ENCODE measurements at regions not wholly inside any gene's neighbourhood (a gene's known extent, or its start where the extent isn't known, plus 50 kb on each side); places are given as distances from the start of the nearest gene placed in this dataset.

- H3K27ac ChIP-seq (ENCODE audit: insufficient read depth, low read length, poor library complexity, severe bottlenecking), result no peak overlapping the region
- Mint-ChIP-seq H3K4me3 (peak overlapping the region; percentile 53 to 62 (median 60)), H3K27me3 (peaks cover 4% of the 10 kb centered on the region), H3K27ac (peak overlapping the region in 1 of 3 donors; percentile 54), H3K36me3 (no peaks in the 10 kb centered on the region), H3K4me1 (peaks cover 12 to 33% (median 25%) of the 10 kb centered on the region in 4 donors), H3K9me3 (peaks cover 0 to 3% (median 0%) of the 10 kb centered on the region in 7 donors)
- H3K4me3 ChIP-seq (ENCODE audit: low read depth, low read length), result peak overlapping the region; percentile 51
- H3K9me3 ChIP-seq (ENCODE audit: control insufficient read depth in 2 of 2, low read length in 2 of 2), result no peaks in the 10 kb centered on the region
- H3K4me1 ChIP-seq (ENCODE audit: control insufficient read depth, insufficient read depth, low read length, poor library complexity, severe bottlenecking), result peaks cover 14% of the 10 kb centered on the region
- DNase-seq, result no peak
- no peaks in the 10 kb centered on the region for H3K27me3 ChIP-seq (ENCODE audit: control insufficient read depth, insufficient read depth, low read length)
- ATAC-seq (ENCODE audit: low read depth in 2 of 2), result no peak
- H3K36me3 ChIP-seq (ENCODE audit: control insufficient read depth, insufficient read depth, low read length), result no peaks in the 10 kb centered on the region
Measured at GRCh38 chr10:2949221-2949947, 118.0 kb upstream of the PFKP start.

GRCh38 chr10:2948127-2948854, 119.1 kb upstream of the PFKP start:
- peaks cover 12 to 33% (median 25%) of the 10 kb centered on the region in 4 donors for H3K4me1 Mint-ChIP-seq
- H3K27me3 Mint-ChIP-seq, result peaks cover 7% of the 10 kb centered on the region
- H3K9me3 Mint-ChIP-seq, result no peaks in the 10 kb centered on the region
- H3K36me3 Mint-ChIP-seq, result no peaks in the 10 kb centered on the region
- DNase-seq (peak in 1 of 3 donors; percentile 45), ATAC-seq (ENCODE audit: low read depth in 2 of 2) (no peak)
- H3K27me3 ChIP-seq (ENCODE audit: control insufficient read depth, insufficient read depth, low read length), result no peaks in the 10 kb centered on the region
- no peaks in the 10 kb centered on the region for H3K9me3 ChIP-seq (ENCODE audit: control insufficient read depth in 2 of 2, low read length in 2 of 2)
- no peak overlapping the region for H3K4me3 Mint-ChIP-seq
- H3K4me3 ChIP-seq (ENCODE audit: low read depth, low read length), result no peak overlapping the region
- no peak overlapping the region for H3K27ac ChIP-seq (ENCODE audit: insufficient read depth, low read length, poor library complexity, severe bottlenecking)
- peaks cover 14% of the 10 kb centered on the region for H3K4me1 ChIP-seq (ENCODE audit: control insufficient read depth, insufficient read depth, low read length, poor library complexity, severe bottlenecking)
- no peaks in the 10 kb centered on the region for H3K36me3 ChIP-seq (ENCODE audit: control insufficient read depth, insufficient read depth, low read length)
- H3K27ac Mint-ChIP-seq, result no peak overlapping the region

- no peak for ATAC-seq (ENCODE audit: low read depth in 2 of 2)
- no peaks in the 10 kb centered on the region for H3K36me3 Mint-ChIP-seq
- no peak overlapping the region for H3K4me3 Mint-ChIP-seq
- Histone ChIP-seq H3K4me1 (ENCODE audit: control insufficient read depth, insufficient read depth, low read length, poor library complexity, severe bottlenecking) (peaks cover 5% of the 10 kb centered on the region), H3K27me3 (ENCODE audit: control insufficient read depth, insufficient read depth, low read length) (no peaks in the 10 kb centered on the region), H3K4me3 (ENCODE audit: low read depth, low read length) (no peak overlapping the region), H3K36me3 (ENCODE audit: control insufficient read depth, insufficient read depth, low read length) (no peaks in the 10 kb centered on the region), H3K27ac (ENCODE audit: insufficient read depth, low read length, poor library complexity, severe bottlenecking) (no peak overlapping the region), H3K9me3 (ENCODE audit: control insufficient read depth in 2 of 2, low read length in 2 of 2) (no peaks in the 10 kb centered on the region)
- H3K27me3 Mint-ChIP-seq, result peaks cover 7% of the 10 kb centered on the region
- no peak overlapping the region for H3K27ac Mint-ChIP-seq
- H3K9me3 Mint-ChIP-seq, result peaks cover 0 to 4% (median 0%) of the 10 kb centered on the region in 7 donors
- no peak for DNase-seq
- H3K4me1 Mint-ChIP-seq, result peaks cover 13 to 22% (median 17%) of the 10 kb centered on the region in 4 donors
Measured at GRCh38 chr10:2944788-2945187, 122.6 kb upstream of the PFKP start.

- H3K4me1 ChIP-seq (ENCODE audit: control insufficient read depth, insufficient read depth, low read length, poor library complexity, severe bottlenecking), result no peaks in the 10 kb centered on the region
- DNase-seq (no peak), ATAC-seq (ENCODE audit: low read depth in 2 of 2) (no peak)
- no peak overlapping the region for H3K27ac ChIP-seq (ENCODE audit: insufficient read depth, low read length, poor library complexity, severe bottlenecking)
- H3K9me3 ChIP-seq (ENCODE audit: control insufficient read depth in 2 of 2, low read length in 2 of 2), result no peaks in the 10 kb centered on the region
- Mint-ChIP-seq H3K36me3 (no peaks in the 10 kb centered on the region), H3K4me1 (peaks cover 12 to 17% (median 14%) of the 10 kb centered on the region in 4 donors), H3K4me3 (no peak overlapping the region), H3K27me3 (peaks cover 13% of the 10 kb centered on the region), H3K9me3 (peaks cover 0 to 4% (median 0%) of the 10 kb centered on the region in 7 donors), H3K27ac (no peak overlapping the region)
- H3K4me3 ChIP-seq (ENCODE audit: low read depth, low read length), result no peak overlapping the region
- no peaks in the 10 kb centered on the region for H3K36me3 ChIP-seq (ENCODE audit: control insufficient read depth, insufficient read depth, low read length)
- no peaks in the 10 kb centered on the region for H3K27me3 ChIP-seq (ENCODE audit: control insufficient read depth, insufficient read depth, low read length)
Measured at GRCh38 chr10:2943932-2944614, 123.3 kb upstream of the PFKP start.

- Histone ChIP-seq H3K27me3 (ENCODE audit: control insufficient read depth, insufficient read depth, low read length) (no peaks in the 10 kb centered on the region), H3K9me3 (ENCODE audit: control insufficient read depth in 2 of 2, low read length in 2 of 2) (no peaks in the 10 kb centered on the region), H3K27ac (ENCODE audit: insufficient read depth, low read length, poor library complexity, severe bottlenecking) (no peak overlapping the region), H3K36me3 (ENCODE audit: control insufficient read depth, insufficient read depth, low read length) (no peaks in the 10 kb centered on the region), H3K4me3 (ENCODE audit: low read depth, low read length) (no peak overlapping the region), H3K4me1 (ENCODE audit: control insufficient read depth, insufficient read depth, low read length, poor library complexity, severe bottlenecking) (no peaks in the 10 kb centered on the region)
- ATAC-seq (ENCODE audit: low read depth in 2 of 2), result no peak
- peaks cover 0 to 4% (median 0%) of the 10 kb centered on the region in 7 donors for H3K9me3 Mint-ChIP-seq
- H3K27ac Mint-ChIP-seq, result no peak overlapping the region
- DNase-seq, result no peak
- no peaks in the 10 kb centered on the region for H3K36me3 Mint-ChIP-seq
- peaks cover 20% of the 10 kb centered on the region for H3K27me3 Mint-ChIP-seq
- H3K4me1 Mint-ChIP-seq, result peaks cover 2 to 8% (median 5%) of the 10 kb centered on the region in 4 donors
- H3K4me3 Mint-ChIP-seq, result no peak overlapping the region
Measured at GRCh38 chr10:2942938-2943337, 124.4 kb upstream of the PFKP start.

- H3K9me3 ChIP-seq (ENCODE audit: control insufficient read depth in 2 of 2, low read length in 2 of 2), result no peaks in the 10 kb centered on the region
- H3K9me3 Mint-ChIP-seq, result peaks cover 0 to 4% (median 0%) of the 10 kb centered on the region in 7 donors
- no peaks in the 10 kb centered on the region for H3K36me3 Mint-ChIP-seq
- DNase-seq, result no peak
- no peak overlapping the region for H3K4me3 ChIP-seq (ENCODE audit: low read depth, low read length)
- H3K4me1 ChIP-seq (ENCODE audit: control insufficient read depth, insufficient read depth, low read length, poor library complexity, severe bottlenecking), result no peaks in the 10 kb centered on the region
- ATAC-seq (ENCODE audit: low read depth in 2 of 2), result no peak
- H3K27me3 ChIP-seq (ENCODE audit: control insufficient read depth, insufficient read depth, low read length), result no peaks in the 10 kb centered on the region
- H3K27ac Mint-ChIP-seq, result no peak overlapping the region
- H3K27ac ChIP-seq (ENCODE audit: insufficient read depth, low read length, poor library complexity, severe bottlenecking), result no peak overlapping the region
- peaks cover 0 to 3% (median 0%) of the 10 kb centered on the region in 4 donors for H3K4me1 Mint-ChIP-seq
- no peaks in the 10 kb centered on the region for H3K36me3 ChIP-seq (ENCODE audit: control insufficient read depth, insufficient read depth, low read length)
- no peak overlapping the region for H3K4me3 Mint-ChIP-seq
- peaks cover 38% of the 10 kb centered on the region for H3K27me3 Mint-ChIP-seq
Measured at GRCh38 chr10:2938869-2939268, 128.5 kb upstream of the PFKP start.

GRCh38 chr10:2936816-2937215, 130.5 kb upstream of the PFKP start:
- no peak for ATAC-seq (ENCODE audit: low read depth in 2 of 2)
- H3K9me3 Mint-ChIP-seq, result peaks cover 0 to 3% (median 0%) of the 10 kb centered on the region in 7 donors
- H3K27me3 ChIP-seq (ENCODE audit: control insufficient read depth, insufficient read depth, low read length), result no peaks in the 10 kb centered on the region
- DNase-seq, result no peak
- H3K9me3 ChIP-seq (ENCODE audit: control insufficient read depth in 2 of 2, low read length in 2 of 2), result no peaks in the 10 kb centered on the region
- H3K27me3 Mint-ChIP-seq, result peaks cover 42% of the 10 kb centered on the region
- H3K4me3 ChIP-seq (ENCODE audit: low read depth, low read length), result no peak overlapping the region
- H3K27ac Mint-ChIP-seq, result no peak overlapping the region
- no peaks in the 10 kb centered on the region for H3K4me1 ChIP-seq (ENCODE audit: control insufficient read depth, insufficient read depth, low read length, poor library complexity, severe bottlenecking)
- H3K4me3 Mint-ChIP-seq, result no peak overlapping the region
- H3K36me3 Mint-ChIP-seq, result no peaks in the 10 kb centered on the region
- H3K36me3 ChIP-seq (ENCODE audit: control insufficient read depth, insufficient read depth, low read length), result no peaks in the 10 kb centered on the region
- no peak overlapping the region for H3K27ac ChIP-seq (ENCODE audit: insufficient read depth, low read length, poor library complexity, severe bottlenecking)
- no peaks in the 10 kb centered on the region for H3K4me1 Mint-ChIP-seq
